ENCODE measurements at regions not wholly inside any gene's neighbourhood (a gene's known extent, or its start where the extent isn't known, plus 50 kb on each side); places are given as distances from the start of the nearest gene placed in this dataset.

GRCh38 chr1:239999170-239999569 is 92.5 kb upstream of the FMN2 start:
- Histone ChIP-seq H3K36me3 (no peaks in the 10 kb centered on the region), H3K27me3 (peaks cover 57% of the 10 kb centered on the region), H3K27ac (no peak overlapping the region), H3K9me3 (ENCODE audit: low read depth) (no peaks in the 10 kb centered on the region), H3K4me3 (no peak overlapping the region), H3K4me1 (ENCODE audit: low read depth) (no peaks in the 10 kb centered on the region)
- no peak for DNase-seq (ENCODE audit: low read depth in 1 of 2, low spot score in 1 of 2)
- TF ChIP-seq CTCF (IDR thresholded peaks at IDR 0.05; ENCODE audit: low read depth, low read length) = no peak

DNA sequence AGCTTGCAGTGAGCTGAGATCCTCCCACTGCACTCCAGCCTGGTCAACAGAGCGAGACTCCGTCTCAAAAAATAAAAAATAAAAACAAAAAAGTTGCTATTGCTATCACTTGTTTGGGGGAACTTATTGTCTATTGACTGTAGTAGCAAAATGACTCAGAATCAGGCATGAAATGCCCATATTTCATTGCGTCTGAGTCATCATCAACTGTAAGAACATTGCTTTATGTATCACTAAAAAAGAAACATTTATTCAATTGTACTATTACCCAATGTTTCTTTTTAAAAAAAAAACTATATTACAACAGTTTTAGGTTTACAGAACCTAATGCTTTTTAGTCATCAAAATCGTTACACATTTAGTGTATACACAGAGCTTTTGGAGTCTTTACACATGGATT is 91.0 kb upstream of the FMN2 start:
- H3K27ac ChIP-seq = no peak overlapping the region
- no peak overlapping the region for H3K4me3 ChIP-seq
- H3K27me3 ChIP-seq = peaks cover 56% of the 10 kb centered on the region
- H3K4me1 ChIP-seq (ENCODE audit: low read depth) = no peaks in the 10 kb centered on the region
- no peak for TF ChIP-seq CTCF (IDR thresholded peaks at IDR 0.05; ENCODE audit: low read depth, low read length)
- no peaks in the 10 kb centered on the region for H3K9me3 ChIP-seq (ENCODE audit: low read depth)
- no peaks in the 10 kb centered on the region for H3K36me3 ChIP-seq
- peak in 1 of 2 donors; percentile 15 for DNase-seq (ENCODE audit: low read depth in 1 of 2, low spot score in 1 of 2)

GRCh38 chr1:240001177-240001740 is 90.4 kb upstream of the FMN2 start:
- TF ChIP-seq CTCF (IDR thresholded peaks at IDR 0.05; ENCODE audit: low read depth, low read length) = no peak
- Histone ChIP-seq H3K4me3 (no peak overlapping the region), H3K9me3 (ENCODE audit: low read depth) (no peaks in the 10 kb centered on the region), H3K27ac (no peak overlapping the region), H3K4me1 (ENCODE audit: low read depth) (no peaks in the 10 kb centered on the region), H3K36me3 (no peaks in the 10 kb centered on the region), H3K27me3 (peaks cover 50% of the 10 kb centered on the region)
- DNase-seq (ENCODE audit: low read depth in 1 of 2, low spot score in 1 of 2) = no peak

- Histone ChIP-seq H3K27ac (no peak overlapping the region), H3K36me3 (no peaks in the 10 kb centered on the region), H3K4me1 (ENCODE audit: low read depth) (no peaks in the 10 kb centered on the region), H3K27me3 (peaks cover 20% of the 10 kb centered on the region), H3K4me3 (no peak overlapping the region), H3K9me3 (ENCODE audit: low read depth) (no peaks in the 10 kb centered on the region)
- peak; percentile 66 for TF ChIP-seq CTCF (IDR thresholded peaks at IDR 0.05; ENCODE audit: low read depth, low read length)
- peak; percentile 3 to 16 for DNase-seq (ENCODE audit: low read depth in 1 of 2, low spot score in 1 of 2)
These were observed 87.5 kb upstream of the FMN2 start for GRCh38 chr1:240004086-240004749.

DNA sequence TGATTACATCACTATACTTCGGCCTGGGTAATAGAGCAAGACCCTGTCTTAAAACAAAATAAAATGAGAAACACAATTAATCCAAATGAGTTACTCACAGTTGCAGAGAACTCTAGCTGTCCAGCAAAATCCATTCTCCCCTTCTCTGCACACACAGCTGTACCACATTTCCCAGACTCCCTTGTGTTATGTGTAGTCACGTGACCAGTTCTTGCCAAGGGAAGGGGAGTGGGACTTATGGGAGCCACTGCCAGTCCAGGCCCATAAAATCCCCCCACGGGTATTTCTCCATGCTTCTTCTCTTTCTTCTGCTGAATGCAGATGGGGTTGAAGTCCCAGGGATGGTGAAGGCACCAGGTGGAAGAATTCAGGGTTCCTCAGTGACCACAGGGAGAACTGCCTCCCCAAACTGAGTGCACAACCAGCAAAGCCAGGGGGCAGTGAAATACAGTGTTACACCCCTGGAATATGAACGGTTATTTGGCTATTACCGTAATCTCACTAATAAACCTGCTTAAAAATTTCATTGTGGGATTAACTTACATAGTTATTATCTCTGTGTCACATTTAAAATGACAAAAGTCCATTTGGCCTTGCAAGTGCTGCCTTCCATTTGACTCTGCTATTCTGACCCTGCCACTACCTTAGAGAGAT is 85.6 kb upstream of the FMN2 start:
- H3K4me3 ChIP-seq = no peak overlapping the region
- H3K4me1 ChIP-seq (ENCODE audit: low read depth) = no peaks in the 10 kb centered on the region
- no peaks in the 10 kb centered on the region for H3K9me3 ChIP-seq (ENCODE audit: low read depth)
- H3K36me3 ChIP-seq = no peaks in the 10 kb centered on the region
- DNase-seq (ENCODE audit: low read depth in 1 of 2, low spot score in 1 of 2) = no peak
- TF ChIP-seq CTCF (IDR thresholded peaks at IDR 0.05; ENCODE audit: low read depth, low read length) = no peak
- no peak overlapping the region for H3K27ac ChIP-seq
- peaks cover 10% of the 10 kb centered on the region for H3K27me3 ChIP-seq

Measured in cardiac muscle cell (in vitro differentiated cells and primary cell).